ENCODE measurements at regions not wholly inside any gene's neighbourhood (a gene's known extent, or its start where the extent isn't known, plus 50 kb on each side); places are given as distances from the start of the nearest gene placed in this dataset.

GRCh38 chr7:25812086-25812850 is 339.7 kb upstream of the NFE2L3 start:
- DNase-seq (ENCODE audit: low read depth in 3 of 3), result no peak

- DNase-seq (ENCODE audit: low read depth in 3 of 3), result no peak
Measured at GRCh38 chr7:25813381-25813780, 338.6 kb upstream of the NFE2L3 start.

GRCh38 chr7:25815711-25816110 is 336.3 kb upstream of the NFE2L3 start:
- no peak for DNase-seq (ENCODE audit: low read depth in 3 of 3)

- peak in 1 of 3 experiments; percentile 1 for DNase-seq (ENCODE audit: low read depth in 3 of 3)
Measured at GRCh38 chr7:25820432-25821040, 331.5 kb upstream of the NFE2L3 start.

DNA sequence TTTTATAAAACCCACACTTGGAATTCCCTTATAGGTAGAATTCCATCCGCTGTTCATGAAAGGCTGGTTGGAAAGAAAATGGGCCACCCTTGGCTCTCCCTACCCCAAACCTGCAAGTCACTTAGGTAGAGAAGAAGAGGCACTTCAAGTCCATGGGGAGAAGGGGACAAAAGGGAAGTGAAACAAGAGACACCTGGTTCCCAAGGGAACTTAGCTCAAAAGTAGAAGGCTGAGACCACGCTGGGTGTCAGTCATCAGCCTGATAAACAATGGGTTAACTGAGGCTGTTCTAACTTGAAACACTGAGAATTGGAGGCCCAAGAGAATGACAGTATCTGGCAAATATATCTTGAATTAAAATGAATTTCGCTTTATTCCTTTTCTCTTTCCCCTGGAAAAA is 330.8 kb upstream of the NFE2L3 start:
- no peak for DNase-seq (ENCODE audit: low read depth in 3 of 3)

DNA sequence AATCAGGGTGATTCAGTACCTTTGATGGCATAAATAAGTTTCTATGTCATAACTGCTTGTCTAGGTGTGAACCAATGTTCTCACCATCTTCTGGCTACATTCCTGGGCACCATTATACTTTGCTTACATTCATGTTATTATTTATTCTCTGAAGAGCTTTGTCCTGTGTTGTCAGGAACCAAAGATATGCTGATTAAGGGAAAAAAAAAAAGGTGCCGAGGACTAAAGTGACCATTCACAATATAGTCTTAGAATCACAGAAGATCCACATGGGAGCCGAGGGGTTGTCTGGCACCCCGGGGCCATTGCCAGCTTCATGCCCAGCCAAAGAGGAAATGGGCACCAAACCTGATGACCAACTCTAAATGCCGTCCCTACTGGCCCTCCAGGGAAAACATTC is 329.2 kb upstream of the NFE2L3 start:
- DNase-seq (ENCODE audit: low read depth in 3 of 3), result no peak

DNA sequence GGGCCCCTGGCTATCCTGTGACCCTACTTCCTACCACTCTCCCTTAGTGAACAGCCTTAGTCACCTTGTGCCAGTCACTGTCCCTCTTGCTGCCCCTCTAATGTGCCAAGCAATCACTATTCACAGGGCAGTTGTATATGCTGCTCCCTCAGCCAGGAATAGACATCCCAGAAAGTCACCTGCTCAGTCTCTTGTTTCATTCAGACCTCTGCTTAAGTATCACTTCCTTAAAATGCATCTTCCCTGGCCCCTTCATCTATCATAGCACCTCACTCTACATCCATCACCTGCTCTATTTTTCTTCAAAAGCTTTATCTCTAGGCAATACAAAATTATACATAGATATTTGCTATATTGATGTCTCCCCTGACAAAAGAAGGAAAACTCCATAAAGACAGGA is 328.4 kb upstream of the NFE2L3 start:
- no peak for DNase-seq (ENCODE audit: low read depth in 3 of 3)

DNA sequence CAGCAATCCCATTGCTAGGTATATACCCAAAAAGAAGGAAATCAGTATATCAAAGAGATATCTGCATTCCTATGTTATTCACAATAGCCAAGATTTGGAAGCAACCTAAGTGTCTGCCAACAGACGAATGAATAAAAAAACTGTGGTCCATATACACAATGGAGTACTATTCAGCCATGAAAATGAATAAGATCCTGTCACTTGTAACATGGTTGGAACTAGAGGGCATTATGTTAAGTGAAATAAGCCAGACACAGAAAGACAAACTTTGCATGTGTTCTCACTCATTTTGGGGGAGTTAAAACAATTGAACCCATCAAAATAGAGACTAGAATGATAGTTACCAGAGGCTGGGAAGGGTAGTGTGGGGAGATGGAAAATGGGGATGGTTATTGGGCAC is 323.5 kb upstream of the NFE2L3 start:
- DNase-seq (ENCODE audit: low read depth in 3 of 3), result no peak

DNA sequence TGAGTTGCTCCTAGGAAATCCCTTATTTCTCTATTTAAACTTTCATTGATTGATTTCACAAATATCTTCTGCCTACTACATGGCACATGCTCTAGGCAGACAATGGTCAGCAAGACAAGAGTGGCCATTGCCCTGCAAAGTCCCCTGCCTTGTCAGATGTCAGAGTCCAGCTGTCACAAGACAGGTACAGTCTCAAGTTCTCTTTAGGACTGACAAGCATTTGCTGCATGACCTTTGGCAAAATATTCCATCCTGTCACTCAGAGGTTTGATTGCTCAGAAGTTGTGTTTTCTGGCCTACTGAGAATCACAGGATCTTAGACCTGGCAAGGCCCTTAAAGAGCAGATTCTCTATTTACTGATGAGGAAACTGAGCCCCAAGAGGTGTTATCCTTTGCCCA is 322.3 kb upstream of the NFE2L3 start:
- DNase-seq (ENCODE audit: low read depth in 3 of 3), result no peak

- DNase-seq (ENCODE audit: low read depth in 3 of 3), result no peak
Measured at GRCh38 chr7:25830215-25830614, 321.8 kb upstream of the NFE2L3 start.

DNA sequence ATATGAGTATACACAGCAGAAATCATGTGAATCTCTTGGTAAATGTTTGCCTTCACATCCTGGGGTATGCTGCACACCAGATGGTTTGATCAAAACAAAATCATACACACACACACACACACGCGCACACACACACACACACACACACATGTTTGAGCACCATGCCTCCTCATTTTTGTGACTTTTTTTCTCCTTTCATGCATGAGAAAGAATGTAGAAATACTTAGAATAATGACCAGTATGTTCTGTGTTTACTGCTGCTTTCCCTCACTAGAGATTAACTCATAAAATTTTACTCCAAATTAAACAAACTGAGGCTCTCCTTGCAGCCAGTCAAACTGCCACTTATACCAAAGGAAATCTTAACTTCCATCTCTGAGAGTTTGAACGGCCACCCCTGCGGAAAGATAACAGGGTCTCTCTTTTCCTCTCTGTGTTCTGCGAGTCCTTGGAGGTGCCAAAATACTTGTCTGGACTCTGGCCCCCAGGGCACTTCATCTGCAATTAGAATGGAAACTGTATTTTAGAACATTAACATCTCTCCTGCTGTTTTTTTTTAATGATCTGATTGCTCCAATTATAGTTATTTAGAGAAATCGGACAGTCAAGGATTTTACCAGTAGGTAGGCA is 320.8 kb upstream of the NFE2L3 start:
- no peak for DNase-seq (ENCODE audit: low read depth in 3 of 3)

DNA sequence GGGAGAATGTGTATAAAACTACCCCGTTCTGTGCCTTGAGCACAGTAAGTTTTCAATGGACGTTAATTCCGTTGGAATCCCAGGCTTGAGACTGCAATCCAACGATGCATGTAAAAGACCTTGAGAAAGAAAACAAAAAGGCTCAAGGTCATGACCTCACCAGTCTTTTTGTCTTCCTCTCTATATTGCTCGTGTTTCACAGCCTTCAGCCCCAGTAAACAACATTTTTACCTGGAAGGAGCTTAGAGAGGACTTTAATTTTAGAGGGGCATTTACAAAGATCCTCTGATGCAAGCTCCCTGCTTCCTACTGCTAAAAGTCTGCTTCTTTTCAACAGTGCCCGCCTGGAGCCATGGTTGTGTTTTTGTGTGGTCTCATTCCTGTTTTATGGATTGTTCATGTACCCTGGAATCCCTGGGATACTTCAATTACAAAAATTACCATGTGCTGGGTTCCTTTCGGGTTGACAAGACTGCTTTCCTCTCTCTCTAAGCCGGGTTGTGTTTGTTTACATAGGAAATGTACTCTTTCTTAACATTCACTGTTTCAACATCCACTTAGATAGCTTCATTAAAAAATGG is 320.1 kb upstream of the NFE2L3 start:
- no peak for DNase-seq (ENCODE audit: low read depth in 3 of 3)

GRCh38 chr7:25832456-25832855 is 319.5 kb upstream of the NFE2L3 start:
- no peak for DNase-seq (ENCODE audit: low read depth in 3 of 3)

DNA sequence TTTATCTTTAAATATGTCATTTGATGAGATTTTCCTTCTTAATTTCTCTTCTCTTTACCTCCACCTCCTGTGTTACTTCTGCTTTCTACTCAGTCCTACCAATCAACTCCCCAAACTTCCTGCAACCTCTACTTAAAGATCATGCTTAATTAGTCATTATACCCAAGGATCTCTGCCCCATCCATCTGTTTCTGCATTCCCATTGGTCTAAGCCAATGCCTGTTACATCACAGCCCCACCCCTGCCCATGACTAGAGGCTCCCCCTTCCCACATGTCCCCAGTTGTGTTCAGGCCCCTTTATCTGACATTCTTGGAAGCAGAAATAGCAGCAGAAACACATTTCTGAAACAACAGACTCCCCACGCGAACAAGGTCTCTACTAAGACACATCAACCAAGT is 319.1 kb upstream of the NFE2L3 start:
- no peak for DNase-seq (ENCODE audit: low read depth in 3 of 3)

DNA sequence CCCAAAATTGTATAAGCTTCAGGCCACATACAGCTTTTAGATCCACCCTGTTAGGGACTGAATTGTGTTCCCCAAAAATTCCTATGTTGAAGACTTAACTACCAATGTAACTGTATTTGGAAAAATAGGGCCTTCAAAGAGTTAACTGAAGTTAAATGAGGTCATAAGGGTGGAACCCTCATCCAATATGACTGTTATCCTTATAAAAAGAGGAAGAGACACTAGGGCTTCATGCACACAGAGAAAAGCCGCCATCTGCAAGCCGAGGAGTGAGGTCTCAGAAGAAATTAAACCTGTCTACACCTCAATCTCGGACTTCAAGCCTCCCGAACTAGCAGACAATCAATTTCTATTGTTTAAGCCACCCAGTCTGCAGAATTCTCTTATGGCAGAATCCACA is 317.9 kb upstream of the NFE2L3 start:
- no peak for DNase-seq (ENCODE audit: low read depth in 3 of 3)

DNA sequence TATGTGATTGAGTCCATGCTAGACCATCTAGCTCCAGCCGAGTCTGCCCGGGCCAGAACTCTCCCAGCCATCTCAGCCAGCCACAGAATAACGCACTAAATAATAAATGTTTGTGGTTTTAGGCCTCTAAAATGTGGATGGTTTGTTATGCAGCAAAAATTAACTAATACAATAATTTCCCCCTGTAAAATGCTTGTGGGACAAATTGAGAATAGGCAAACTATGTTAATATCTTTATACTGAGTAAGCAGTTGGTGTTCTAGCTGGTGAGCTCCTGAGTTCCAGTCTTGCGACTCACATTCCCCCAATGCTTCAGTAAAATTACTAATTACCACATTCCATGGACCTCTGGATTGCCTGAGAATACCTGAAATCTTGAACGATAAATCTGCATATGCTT is 316.8 kb upstream of the NFE2L3 start:
- no peak for DNase-seq (ENCODE audit: low read depth in 3 of 3)

DNA sequence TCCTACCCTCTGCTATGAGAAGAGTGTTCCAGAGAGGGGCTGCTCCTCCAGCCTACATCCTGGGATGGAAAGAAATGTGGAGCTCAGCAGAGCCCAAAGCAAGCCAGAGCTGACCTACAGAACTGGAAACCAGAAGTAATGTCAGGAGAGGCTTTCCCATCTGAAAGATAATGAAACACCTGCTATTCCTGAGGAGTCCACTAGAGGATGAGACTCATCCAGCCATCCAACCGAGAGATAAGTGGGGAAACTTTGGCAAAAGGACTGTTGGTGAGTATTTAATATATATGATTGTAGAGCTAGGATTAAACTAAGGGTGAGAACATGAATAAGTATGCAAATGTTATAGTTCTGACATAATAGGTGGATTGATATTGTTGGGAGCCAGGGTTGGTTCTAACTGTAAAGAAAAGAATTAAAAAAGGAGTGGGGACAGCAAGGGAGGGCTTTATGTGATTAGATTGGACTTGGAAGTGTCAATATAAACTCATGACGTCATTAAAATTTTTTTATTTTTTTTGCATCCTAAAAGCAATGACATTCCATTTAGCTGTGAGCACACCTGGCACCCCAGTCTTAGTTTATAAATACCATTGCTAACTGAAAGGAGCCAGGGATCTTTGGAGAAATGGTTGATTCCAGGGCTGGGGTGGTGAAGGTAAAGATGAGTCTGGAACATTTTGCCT is 312.8 kb upstream of the NFE2L3 start:
- DNase-seq (ENCODE audit: low read depth in 3 of 3), result no peak

DNA sequence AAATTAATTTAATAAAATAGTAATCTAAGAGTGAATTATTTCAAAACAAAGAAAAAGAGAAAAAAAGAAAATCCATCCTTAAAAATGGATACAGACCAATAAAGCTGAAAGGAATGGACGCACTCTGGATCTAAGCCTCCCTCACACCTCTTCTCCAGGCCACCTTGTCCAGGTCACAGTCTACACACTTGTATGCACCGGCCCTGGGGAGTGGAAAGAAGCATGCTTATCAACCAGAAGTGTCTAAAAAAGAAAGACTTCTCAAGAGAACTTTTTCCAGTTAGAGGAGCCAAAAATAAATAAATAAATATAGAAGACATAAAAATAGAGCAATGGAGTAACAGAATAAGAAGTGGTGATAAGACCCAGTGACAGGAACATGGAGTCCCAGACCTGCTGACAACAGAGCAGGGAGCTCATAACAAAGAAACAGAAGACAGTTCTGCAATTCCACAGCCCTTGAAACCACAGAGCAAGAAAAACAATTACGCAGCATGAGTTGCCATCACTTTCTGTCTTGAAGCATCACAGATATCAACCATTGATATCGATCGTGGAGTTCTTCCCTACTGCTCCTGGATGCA is 311.7 kb upstream of the NFE2L3 start:
- no peak for DNase-seq (ENCODE audit: low read depth in 3 of 3)

DNA sequence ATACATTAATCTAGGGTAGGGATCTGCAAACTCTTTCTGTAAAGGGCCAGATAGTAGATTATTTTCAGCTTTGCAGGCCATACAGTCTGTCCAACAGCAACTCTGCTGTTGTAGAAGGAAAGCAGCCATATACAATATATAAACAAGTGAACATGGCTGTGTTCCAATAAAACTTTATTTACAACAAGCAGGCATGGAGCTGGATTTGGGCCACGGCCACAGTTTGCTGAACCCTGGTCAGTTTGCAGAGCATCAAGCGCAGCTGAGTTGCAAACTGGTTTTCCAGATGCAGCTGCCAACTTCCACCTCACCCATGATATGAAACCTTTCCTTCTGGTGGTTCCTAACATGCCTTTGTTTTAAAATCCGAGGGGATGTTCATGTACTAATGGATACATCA is 310.4 kb upstream of the NFE2L3 start:
- DNase-seq (ENCODE audit: low read depth in 3 of 3), result no peak

- DNase-seq (ENCODE audit: low read depth in 3 of 3), result no peak
Measured at GRCh38 chr7:25842201-25842733, 309.7 kb upstream of the NFE2L3 start.

DNA sequence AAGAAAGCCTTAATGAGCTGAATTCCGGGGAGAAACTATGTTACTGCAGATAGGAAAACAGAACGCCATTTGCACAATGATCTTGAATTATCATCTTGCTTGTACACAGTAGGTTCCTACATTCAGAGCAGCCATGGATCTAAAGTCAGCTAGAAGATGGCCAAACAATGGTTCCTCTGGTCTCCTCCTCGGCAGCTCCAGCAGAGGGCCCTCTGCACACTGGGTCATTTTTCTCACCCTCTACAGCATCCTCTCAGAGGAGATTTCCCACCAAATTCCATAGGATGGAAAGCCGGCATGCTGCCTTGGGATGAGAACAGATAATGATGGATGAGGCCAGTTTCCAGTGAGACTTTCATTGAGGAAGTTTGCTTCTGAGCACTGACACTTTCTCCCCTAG is 308.5 kb upstream of the NFE2L3 start:
- no peak for DNase-seq (ENCODE audit: low read depth in 3 of 3)
